Neural progenitor cell (in vitro differentiated cells): ENCODE measurements at regions not wholly inside any gene's neighbourhood (a gene's known extent, or its start where the extent isn't known, plus 50 kb on each side); places are given as distances from the start of the nearest gene placed in this dataset.

ENCODE experiments used
- DNase-seq: peaks from one replicate; pipeline ENCODE4 v3.0.0-alpha.2; 2016; ENCODE audit warnings: low spot score
- H2AFZ ChIP-seq: fragments of 200-600 bp; sonication (generic); replicated peaks from 2 replicates; pipeline ENCODE4 v1.6.1; 2016; ENCODE audit warnings: antibody characterized with exemption
- H3F3A ChIP-seq: fragments of 200-600 bp; sonication (generic); 2 replicates; pipeline ENCODE4 v1.6.1; 2016; ENCODE audit warnings: antibody characterized with exemption, low read depth
- H3K27ac ChIP-seq: fragments of 200-600 bp; sonication (generic); 2 replicates; pipeline ENCODE4 v1.5.1; 2016; ENCODE audit warnings: mild to moderate bottlenecking
- H3K27me3 ChIP-seq: fragments of 200-600 bp; sonication (generic); 2 replicates; pipeline ENCODE4 v1.6.1; 2016; ENCODE audit warnings: mild to moderate bottlenecking, moderate library complexity
- H3K36me3 ChIP-seq: fragments of 200-600 bp; sonication (generic); 2 replicates; pipeline ENCODE4 v1.5.1; 2016
- H3K4me1 ChIP-seq: fragments of 200-600 bp; sonication (generic); 2 replicates; pipeline ENCODE4 v1.6.1; 2016; ENCODE audit warnings: mixed run types
- H3K4me2 ChIP-seq: fragments of 200-600 bp; sonication (generic); 2 replicates; pipeline ENCODE4 v1.6.1; 2016
- H3K4me3 ChIP-seq: fragments of 200-600 bp; sonication (generic); 2 replicates; pipeline ENCODE4 v1.5.1; 2016
- H3K79me2 ChIP-seq: fragments of 200-600 bp; sonication (generic); 2 replicates; pipeline ENCODE4 v1.6.1; 2016; ENCODE audit warnings: low read depth
- H3K9ac ChIP-seq: fragments of 200-600 bp; sonication (generic); 2 replicates; pipeline ENCODE4 v1.6.1; 2016
- H3K9me3 ChIP-seq: fragments of 200-600 bp; sonication (generic); 2 replicates; pipeline ENCODE4 v1.5.1; 2016; ENCODE audit warnings: low read depth
- H4K20me1 ChIP-seq: fragments of 200-600 bp; sonication (generic); 2 replicates; pipeline ENCODE4 v1.6.1; 2016; ENCODE audit warnings: low read depth
- H3K27ac Mint-ChIP-seq: 3 replicates; pipeline ENCODE4 v1.8.0; 2021; ENCODE audit warnings: mixed read lengths
- H3K27me3 Mint-ChIP-seq: 2 replicates; pipeline ENCODE4 v1.8.0; 2022; ENCODE audit warnings: low read depth, mild to moderate bottlenecking, inconsistent platforms, moderate library complexity, mixed read lengths; ENCODE audit not compliant: insufficient read depth
- H3K36me3 Mint-ChIP-seq: 3 replicates; pipeline ENCODE4 v1.8.0; 2021; ENCODE audit warnings: mixed read lengths
- H3K4me1 Mint-ChIP-seq: 3 replicates; pipeline ENCODE4 v1.8.0; 2021; ENCODE audit warnings: mixed read lengths
- H3K4me3 Mint-ChIP-seq: 3 replicates; pipeline ENCODE4 v1.8.0; 2021; ENCODE audit warnings: mild to moderate bottlenecking, moderate library complexity, mixed read lengths
- H3K9me3 Mint-ChIP-seq: 3 replicates; pipeline ENCODE4 v1.8.0; 2020; ENCODE audit warnings: mixed read lengths
- CTCF ChIP-seq: fragments of 200-600 bp; sonication (generic); IDR thresholded peaks from 2 replicates; pipeline ENCODE4 v1.5.1; 2017; ENCODE audit warnings: antibody characterized with exemption, mild to moderate bottlenecking
- EZH2 ChIP-seq: fragments of 200-600 bp; sonication (generic); IDR thresholded peaks from 2 replicates; pipeline ENCODE4 v1.6.1; 2017; ENCODE audit warnings: antibody characterized with exemption, mild to moderate bottlenecking, moderate library complexity
- EZH2phosphoT487 ChIP-seq: fragments of 200-600 bp; sonication (generic); IDR thresholded peaks from 2 replicates; pipeline ENCODE4 v1.6.1; 2017; ENCODE audit warnings: antibody characterized with exemption

GRCh38 chr17:6358131-6358530 is 76.8 kb downstream of the AIPL1 start:
- Histone ChIP-seq H3K4me1 (no peaks in the 10 kb centered on the region), H3K36me3 (no peaks in the 10 kb centered on the region), H4K20me1 (no peaks in the 10 kb centered on the region), H3K27me3 (no peaks in the 10 kb centered on the region), H2AFZ (no peak overlapping the region), H3K9me3 (no peaks in the 10 kb centered on the region), H3F3A (no peaks in the 10 kb centered on the region), H3K79me2 (no peaks in the 10 kb centered on the region), H3K9ac (no peak overlapping the region), H3K27ac (no peak overlapping the region), H3K4me2 (no peak overlapping the region), H3K4me3 (no peak overlapping the region)
- no peak overlapping the region for H3K27ac Mint-ChIP-seq
- H3K4me1 Mint-ChIP-seq = no peaks in the 10 kb centered on the region
- peaks cover 2% of the 10 kb centered on the region for H3K27me3 Mint-ChIP-seq
- TF ChIP-seq EZH2phosphoT487 (no peak), EZH2 (no peak), CTCF (no peak)
- DNase-seq = no peak
- peaks cover 4% of the 10 kb centered on the region for H3K36me3 Mint-ChIP-seq
- H3K4me3 Mint-ChIP-seq = no peak overlapping the region
- H3K9me3 Mint-ChIP-seq = no peaks in the 10 kb centered on the region

DNA sequence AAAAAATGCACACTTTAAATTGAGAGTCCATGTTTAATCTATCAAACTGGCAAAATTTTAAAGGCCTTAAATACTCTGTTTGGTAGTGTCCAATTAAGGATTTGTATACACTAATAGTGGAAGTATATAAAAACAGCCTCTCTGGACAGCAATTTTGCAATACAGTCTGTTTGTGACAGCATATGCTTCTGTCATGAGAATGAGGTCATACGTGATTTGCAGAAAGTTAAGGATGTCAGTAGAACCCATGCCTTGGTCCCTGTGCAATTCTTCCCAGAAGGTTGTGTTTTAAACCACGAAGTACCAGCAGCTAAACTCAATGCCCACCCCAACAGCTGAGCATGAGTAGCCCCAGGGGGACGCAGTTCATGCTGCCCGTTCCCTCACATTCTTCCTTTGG is 78.4 kb downstream of the AIPL1 start:
- no peak overlapping the region for H3K4me3 Mint-ChIP-seq
- no peaks in the 10 kb centered on the region for H3K9me3 Mint-ChIP-seq
- no peaks in the 10 kb centered on the region for H3K4me1 Mint-ChIP-seq
- H3K27me3 ChIP-seq = no peaks in the 10 kb centered on the region
- H3K4me2 ChIP-seq = no peak overlapping the region
- H3K27ac ChIP-seq = no peak overlapping the region
- H3K36me3 ChIP-seq = no peaks in the 10 kb centered on the region
- H3F3A ChIP-seq = no peaks in the 10 kb centered on the region
- H4K20me1 ChIP-seq = no peaks in the 10 kb centered on the region
- no peak for TF ChIP-seq CTCF
- no peak for TF ChIP-seq EZH2phosphoT487
- TF ChIP-seq EZH2 = no peak
- peaks cover 2% of the 10 kb centered on the region for H3K36me3 Mint-ChIP-seq
- peaks cover 2% of the 10 kb centered on the region for H3K27me3 Mint-ChIP-seq
- no peaks in the 10 kb centered on the region for H3K9me3 ChIP-seq
- H3K4me1 ChIP-seq = no peaks in the 10 kb centered on the region
- H3K9ac ChIP-seq = no peak overlapping the region
- H3K4me3 ChIP-seq = no peak overlapping the region
- no peak overlapping the region for H3K27ac Mint-ChIP-seq
- H3K79me2 ChIP-seq = no peaks in the 10 kb centered on the region
- DNase-seq = no peak
- H2AFZ ChIP-seq = no peak overlapping the region

GRCh38 chr17:6355196-6355595 is 79.7 kb downstream of the AIPL1 start:
- H3K27ac Mint-ChIP-seq = no peak overlapping the region
- H3K9me3 ChIP-seq = no peaks in the 10 kb centered on the region
- H3K79me2 ChIP-seq = no peaks in the 10 kb centered on the region
- no peaks in the 10 kb centered on the region for H4K20me1 ChIP-seq
- no peak overlapping the region for H3K9ac ChIP-seq
- DNase-seq = no peak
- no peaks in the 10 kb centered on the region for H3K27me3 ChIP-seq
- H3K4me1 ChIP-seq = no peaks in the 10 kb centered on the region
- H3K27ac ChIP-seq = no peak overlapping the region
- no peaks in the 10 kb centered on the region for H3F3A ChIP-seq
- no peak overlapping the region for H2AFZ ChIP-seq
- peaks cover 5% of the 10 kb centered on the region for H3K36me3 Mint-ChIP-seq
- H3K4me3 ChIP-seq = no peak overlapping the region
- H3K4me2 ChIP-seq = no peak overlapping the region
- no peaks in the 10 kb centered on the region for H3K36me3 ChIP-seq
- H3K9me3 Mint-ChIP-seq = no peaks in the 10 kb centered on the region
- H3K4me1 Mint-ChIP-seq = no peaks in the 10 kb centered on the region
- peaks cover 2% of the 10 kb centered on the region for H3K27me3 Mint-ChIP-seq
- no peak overlapping the region for H3K4me3 Mint-ChIP-seq
- TF ChIP-seq CTCF = no peak
- TF ChIP-seq EZH2phosphoT487 = no peak
- TF ChIP-seq EZH2 = no peak
